ENCODE measurements at regions not wholly inside any gene's neighbourhood (a gene's known extent, or its start where the extent isn't known, plus 50 kb on each side); places are given as distances from the start of the nearest gene placed in this dataset.
"Not testable (repeated sequence)": the region's sequence is repeated elsewhere in the genome, so short reads cannot be mapped to it uniquely, and the experiment has no call there.

- not testable (repeated sequence) for TF ChIP-seq POLR2A, CTCF (IDR thresholded peaks at IDR 0.05)
These were observed 696.3 kb upstream of the MMS22L start for GRCh38 chr6:97979285-97979684.

Measured in testis (tissue), 2 donors.